HL-60 (cell line): ENCODE measurements at regions not wholly inside any gene's neighbourhood (a gene's known extent, or its start where the extent isn't known, plus 50 kb on each side); places are given as distances from the start of the nearest gene placed in this dataset.

ENCODE experiments used
- POLR2AphosphoS5 ChIP-seq: IDR thresholded peaks from 2 replicates; pipeline ENCODE4 v1.6.1; 2012; ENCODE audit warnings: low read depth
- SPI1 ChIP-seq: IDR thresholded peaks from 2 replicates; pipeline ENCODE4 v1.6.1; 2012; ENCODE audit warnings: low read depth, mild to moderate bottlenecking, borderline replicate concordance
- TF ChIP-seq, protein P1 (sequence below): IDR thresholded peaks from one replicate; pipeline ENCODE4 v1.5.1; 2011; ENCODE audit warnings: low read length, control low read depth, inconsistent platforms; ENCODE audit not compliant: insufficient read depth
- TF ChIP-seq, protein P2 (sequence below): IDR thresholded peaks from 2 replicates; pipeline ENCODE4 v1.6.1; 2012; ENCODE audit warnings: low read depth; ENCODE audit not compliant: insufficient replicate concordance

DNA sequence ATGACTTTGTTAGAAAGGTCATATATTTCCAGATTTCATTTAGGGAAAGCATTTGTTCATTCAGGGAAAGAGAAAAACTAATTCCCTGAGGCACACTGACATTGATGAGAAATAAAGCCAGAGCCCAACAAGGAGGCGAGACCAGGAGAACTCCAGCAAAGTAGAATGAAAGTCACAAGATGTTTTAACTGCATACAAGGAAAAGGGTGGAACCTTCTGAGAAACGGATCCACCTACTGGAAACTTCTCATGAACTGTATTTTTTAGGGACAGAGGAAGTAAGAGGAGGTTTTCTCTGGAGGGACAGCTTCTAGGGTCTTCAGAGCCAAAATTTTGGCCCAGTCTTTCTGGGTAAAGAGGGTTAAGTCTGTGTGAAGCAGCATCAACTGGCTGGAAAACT, 548.2 kb upstream of the PIK3C3 start:
- TF ChIP-seq, protein P1, sequence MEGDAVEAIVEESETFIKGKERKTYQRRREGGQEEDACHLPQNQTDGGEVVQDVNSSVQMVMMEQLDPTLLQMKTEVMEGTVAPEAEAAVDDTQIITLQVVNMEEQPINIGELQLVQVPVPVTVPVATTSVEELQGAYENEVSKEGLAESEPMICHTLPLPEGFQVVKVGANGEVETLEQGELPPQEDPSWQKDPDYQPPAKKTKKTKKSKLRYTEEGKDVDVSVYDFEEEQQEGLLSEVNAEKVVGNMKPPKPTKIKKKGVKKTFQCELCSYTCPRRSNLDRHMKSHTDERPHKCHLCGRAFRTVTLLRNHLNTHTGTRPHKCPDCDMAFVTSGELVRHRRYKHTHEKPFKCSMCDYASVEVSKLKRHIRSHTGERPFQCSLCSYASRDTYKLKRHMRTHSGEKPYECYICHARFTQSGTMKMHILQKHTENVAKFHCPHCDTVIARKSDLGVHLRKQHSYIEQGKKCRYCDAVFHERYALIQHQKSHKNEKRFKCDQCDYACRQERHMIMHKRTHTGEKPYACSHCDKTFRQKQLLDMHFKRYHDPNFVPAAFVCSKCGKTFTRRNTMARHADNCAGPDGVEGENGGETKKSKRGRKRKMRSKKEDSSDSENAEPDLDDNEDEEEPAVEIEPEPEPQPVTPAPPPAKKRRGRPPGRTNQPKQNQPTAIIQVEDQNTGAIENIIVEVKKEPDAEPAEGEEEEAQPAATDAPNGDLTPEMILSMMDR: no peak
- TF ChIP-seq SPI1: no peak
- no peak for TF ChIP-seq POLR2AphosphoS5
- TF ChIP-seq, protein P2, sequence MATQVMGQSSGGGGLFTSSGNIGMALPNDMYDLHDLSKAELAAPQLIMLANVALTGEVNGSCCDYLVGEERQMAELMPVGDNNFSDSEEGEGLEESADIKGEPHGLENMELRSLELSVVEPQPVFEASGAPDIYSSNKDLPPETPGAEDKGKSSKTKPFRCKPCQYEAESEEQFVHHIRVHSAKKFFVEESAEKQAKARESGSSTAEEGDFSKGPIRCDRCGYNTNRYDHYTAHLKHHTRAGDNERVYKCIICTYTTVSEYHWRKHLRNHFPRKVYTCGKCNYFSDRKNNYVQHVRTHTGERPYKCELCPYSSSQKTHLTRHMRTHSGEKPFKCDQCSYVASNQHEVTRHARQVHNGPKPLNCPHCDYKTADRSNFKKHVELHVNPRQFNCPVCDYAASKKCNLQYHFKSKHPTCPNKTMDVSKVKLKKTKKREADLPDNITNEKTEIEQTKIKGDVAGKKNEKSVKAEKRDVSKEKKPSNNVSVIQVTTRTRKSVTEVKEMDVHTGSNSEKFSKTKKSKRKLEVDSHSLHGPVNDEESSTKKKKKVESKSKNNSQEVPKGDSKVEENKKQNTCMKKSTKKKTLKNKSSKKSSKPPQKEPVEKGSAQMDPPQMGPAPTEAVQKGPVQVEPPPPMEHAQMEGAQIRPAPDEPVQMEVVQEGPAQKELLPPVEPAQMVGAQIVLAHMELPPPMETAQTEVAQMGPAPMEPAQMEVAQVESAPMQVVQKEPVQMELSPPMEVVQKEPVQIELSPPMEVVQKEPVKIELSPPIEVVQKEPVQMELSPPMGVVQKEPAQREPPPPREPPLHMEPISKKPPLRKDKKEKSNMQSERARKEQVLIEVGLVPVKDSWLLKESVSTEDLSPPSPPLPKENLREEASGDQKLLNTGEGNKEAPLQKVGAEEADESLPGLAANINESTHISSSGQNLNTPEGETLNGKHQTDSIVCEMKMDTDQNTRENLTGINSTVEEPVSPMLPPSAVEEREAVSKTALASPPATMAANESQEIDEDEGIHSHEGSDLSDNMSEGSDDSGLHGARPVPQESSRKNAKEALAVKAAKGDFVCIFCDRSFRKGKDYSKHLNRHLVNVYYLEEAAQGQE: no peak
